ENCODE measurements at regions not wholly inside any gene's neighbourhood (a gene's known extent, or its start where the extent isn't known, plus 50 kb on each side); places are given as distances from the start of the nearest gene placed in this dataset.

GRCh38 chr2:146898083-146898482 is 946.7 kb upstream of the ACVR2A start:
- Histone ChIP-seq H3K27ac (ENCODE audit: low read depth, low read length) (no peak overlapping the region), H3K36me3 (ENCODE audit: control insufficient read depth, insufficient read depth, low read length) (no peaks in the 10 kb centered on the region), H3K4me1 (ENCODE audit: control insufficient read depth, insufficient read depth, low read length) (no peaks in the 10 kb centered on the region), H3K9me3 (ENCODE audit: control insufficient read depth, insufficient read depth, low read length) (no peaks in the 10 kb centered on the region), H3K4me3 (ENCODE audit: low read depth, low read length) (no peak overlapping the region), H3K27me3 (ENCODE audit: control insufficient read depth, insufficient read depth, low read length) (no peaks in the 10 kb centered on the region)
- WGBS (ENCODE audit: insufficient coverage): no CpG with 5 or more reads among the region's 1 CpG
- DNase-seq (ENCODE audit: low read depth in 4 of 6, low spot score in 6 of 6): no peak

GRCh38 chr2:146894514-146894913 is 950.3 kb upstream of the ACVR2A start:
- no CpG with 5 or more reads among the region's 1 CpG for WGBS (ENCODE audit: insufficient coverage)
- Histone ChIP-seq H3K4me3 (ENCODE audit: low read depth, low read length) (no peak overlapping the region), H3K27me3 (ENCODE audit: control insufficient read depth, insufficient read depth, low read length) (no peaks in the 10 kb centered on the region), H3K4me1 (ENCODE audit: control insufficient read depth, insufficient read depth, low read length) (no peaks in the 10 kb centered on the region), H3K36me3 (ENCODE audit: control insufficient read depth, insufficient read depth, low read length) (no peaks in the 10 kb centered on the region), H3K9me3 (ENCODE audit: control insufficient read depth, insufficient read depth, low read length) (no peaks in the 10 kb centered on the region), H3K27ac (ENCODE audit: low read depth, low read length) (no peak overlapping the region)
- no peak for DNase-seq (ENCODE audit: low read depth in 4 of 6, low spot score in 6 of 6)

GRCh38 chr2:146893500-146894041 is 951.3 kb upstream of the ACVR2A start:
- H3K4me1 ChIP-seq (ENCODE audit: control insufficient read depth, insufficient read depth, low read length): no peaks in the 10 kb centered on the region
- no peak overlapping the region for H3K4me3 ChIP-seq (ENCODE audit: low read depth, low read length)
- H3K27me3 ChIP-seq (ENCODE audit: control insufficient read depth, insufficient read depth, low read length): no peaks in the 10 kb centered on the region
- H3K27ac ChIP-seq (ENCODE audit: low read depth, low read length): no peak overlapping the region
- no peaks in the 10 kb centered on the region for H3K36me3 ChIP-seq (ENCODE audit: control insufficient read depth, insufficient read depth, low read length)
- no peaks in the 10 kb centered on the region for H3K9me3 ChIP-seq (ENCODE audit: control insufficient read depth, insufficient read depth, low read length)
- no peak for DNase-seq (ENCODE audit: low read depth in 4 of 6, low spot score in 6 of 6)
- no CpG with 5 or more reads among the region's 5 CpGs for WGBS (ENCODE audit: insufficient coverage)

GRCh38 chr2:146890491-146890890 is 954.3 kb upstream of the ACVR2A start:
- Histone ChIP-seq H3K36me3 (ENCODE audit: control insufficient read depth, insufficient read depth, low read length) (no peaks in the 10 kb centered on the region), H3K27ac (ENCODE audit: low read depth, low read length) (no peak overlapping the region), H3K4me1 (ENCODE audit: control insufficient read depth, insufficient read depth, low read length) (no peaks in the 10 kb centered on the region), H3K4me3 (ENCODE audit: low read depth, low read length) (no peak overlapping the region), H3K27me3 (ENCODE audit: control insufficient read depth, insufficient read depth, low read length) (no peaks in the 10 kb centered on the region), H3K9me3 (ENCODE audit: control insufficient read depth, insufficient read depth, low read length) (no peaks in the 10 kb centered on the region)
- DNase-seq (ENCODE audit: low read depth in 4 of 6, low spot score in 6 of 6): no peak
- WGBS (ENCODE audit: insufficient coverage): 60% methylated on average over 1 of the region's 2 CpGs

GRCh38 chr2:146879882-146880281 is 964.9 kb upstream of the ACVR2A start:
- Histone ChIP-seq H3K4me1 (ENCODE audit: control insufficient read depth, insufficient read depth, low read length) (no peaks in the 10 kb centered on the region), H3K36me3 (ENCODE audit: control insufficient read depth, insufficient read depth, low read length) (no peaks in the 10 kb centered on the region)
- WGBS (ENCODE audit: insufficient coverage): 80% methylated on average over 1 of the region's 6 CpGs

GRCh38 chr2:146874260-146874658 is 970.6 kb upstream of the ACVR2A start:
- Histone ChIP-seq H3K9me3 (ENCODE audit: control insufficient read depth, insufficient read depth, low read length) (no peaks in the 10 kb centered on the region), H3K36me3 (ENCODE audit: control insufficient read depth, insufficient read depth, low read length) (no peaks in the 10 kb centered on the region), H3K4me1 (ENCODE audit: control insufficient read depth, insufficient read depth, low read length) (no peaks in the 10 kb centered on the region), H3K27me3 (ENCODE audit: control insufficient read depth, insufficient read depth, low read length) (no peaks in the 10 kb centered on the region), H3K4me3 (ENCODE audit: low read depth, low read length) (no peak overlapping the region), H3K27ac (ENCODE audit: low read depth, low read length) (no peak overlapping the region)
- DNase-seq (ENCODE audit: low read depth in 4 of 6, low spot score in 6 of 6): no peak
- WGBS (ENCODE audit: insufficient coverage): 93% methylated on average over 3 of the region's 4 CpGs

More at GRCh38 chr2:146879882-146880281, 964.9 kb upstream of the ACVR2A start:
- H3K27ac ChIP-seq (ENCODE audit: low read depth, low read length): no peak overlapping the region
- no peak overlapping the region for H3K4me3 ChIP-seq (ENCODE audit: low read depth, low read length)
- no peaks in the 10 kb centered on the region for H3K27me3 ChIP-seq (ENCODE audit: control insufficient read depth, insufficient read depth, low read length)
- H3K9me3 ChIP-seq (ENCODE audit: control insufficient read depth, insufficient read depth, low read length): no peaks in the 10 kb centered on the region
- DNase-seq (ENCODE audit: low read depth in 4 of 6, low spot score in 6 of 6): no peak

GRCh38 chr2:146873646-146874259 is 971.1 kb upstream of the ACVR2A start:
- Histone ChIP-seq H3K4me1 (ENCODE audit: control insufficient read depth, insufficient read depth, low read length) (no peaks in the 10 kb centered on the region), H3K36me3 (ENCODE audit: control insufficient read depth, insufficient read depth, low read length) (no peaks in the 10 kb centered on the region), H3K27ac (ENCODE audit: low read depth, low read length) (no peak overlapping the region), H3K27me3 (ENCODE audit: control insufficient read depth, insufficient read depth, low read length) (no peaks in the 10 kb centered on the region), H3K4me3 (ENCODE audit: low read depth, low read length) (no peak overlapping the region), H3K9me3 (ENCODE audit: control insufficient read depth, insufficient read depth, low read length) (no peaks in the 10 kb centered on the region)
- DNase-seq (ENCODE audit: low read depth in 4 of 6, low spot score in 6 of 6): no peak
- WGBS (ENCODE audit: insufficient coverage): 100% methylated on average over 1 of the region's 3 CpGs

GRCh38 chr2:146873056-146873455 is 971.8 kb upstream of the ACVR2A start:
- H3K27ac ChIP-seq (ENCODE audit: low read depth, low read length): no peak overlapping the region
- H3K4me3 ChIP-seq (ENCODE audit: low read depth, low read length): no peak overlapping the region
- no peaks in the 10 kb centered on the region for H3K9me3 ChIP-seq (ENCODE audit: control insufficient read depth, insufficient read depth, low read length)
- no peaks in the 10 kb centered on the region for H3K27me3 ChIP-seq (ENCODE audit: control insufficient read depth, insufficient read depth, low read length)
- no CpG with 5 or more reads among the region's 2 CpGs for whole genome bisulfite sequencing (ENCODE audit: insufficient coverage)
- no peak for DNase-seq (ENCODE audit: low read depth in 4 of 6, low spot score in 6 of 6)
- H3K4me1 ChIP-seq (ENCODE audit: control insufficient read depth, insufficient read depth, low read length): no peaks in the 10 kb centered on the region
- H3K36me3 ChIP-seq (ENCODE audit: control insufficient read depth, insufficient read depth, low read length): no peaks in the 10 kb centered on the region

- DNase-seq (ENCODE audit: low read depth in 4 of 6, low spot score in 6 of 6): no peak
- H3K27me3 ChIP-seq (ENCODE audit: control insufficient read depth, insufficient read depth, low read length): no peaks in the 10 kb centered on the region
Measured at GRCh38 chr2:146870691-146871090, 974.1 kb upstream of the ACVR2A start.

GRCh38 chr2:146869328-146869727 is 975.5 kb upstream of the ACVR2A start:
- Histone ChIP-seq H3K27me3 (ENCODE audit: control insufficient read depth, insufficient read depth, low read length) (no peaks in the 10 kb centered on the region), H3K27ac (ENCODE audit: low read depth, low read length) (no peak overlapping the region), H3K4me1 (ENCODE audit: control insufficient read depth, insufficient read depth, low read length) (no peaks in the 10 kb centered on the region), H3K9me3 (ENCODE audit: control insufficient read depth, insufficient read depth, low read length) (no peaks in the 10 kb centered on the region), H3K4me3 (ENCODE audit: low read depth, low read length) (no peak overlapping the region), H3K36me3 (ENCODE audit: control insufficient read depth, insufficient read depth, low read length) (no peaks in the 10 kb centered on the region)
- DNase-seq (ENCODE audit: low read depth in 4 of 6, low spot score in 6 of 6): no peak

More at GRCh38 chr2:146870691-146871090, 974.1 kb upstream of the ACVR2A start:
- no peaks in the 10 kb centered on the region for H3K36me3 ChIP-seq (ENCODE audit: control insufficient read depth, insufficient read depth, low read length)
- no peaks in the 10 kb centered on the region for H3K9me3 ChIP-seq (ENCODE audit: control insufficient read depth, insufficient read depth, low read length)
- no peaks in the 10 kb centered on the region for H3K4me1 ChIP-seq (ENCODE audit: control insufficient read depth, insufficient read depth, low read length)
- H3K4me3 ChIP-seq (ENCODE audit: low read depth, low read length): no peak overlapping the region
- H3K27ac ChIP-seq (ENCODE audit: low read depth, low read length): no peak overlapping the region
- WGBS (ENCODE audit: insufficient coverage): no CpG with 5 or more reads among the region's 2 CpGs
